Hindlimb muscle (tissue), 1 donor: ENCODE measurements at regions not wholly inside any gene's neighbourhood (a gene's known extent, or its start where the extent isn't known, plus 50 kb on each side); places are given as distances from the start of the nearest gene placed in this dataset.

ENCODE experiments used
- DNase-seq: peaks from one replicate; pipeline ENCODE4 v3.0.0-alpha.2; 2013

DNA sequence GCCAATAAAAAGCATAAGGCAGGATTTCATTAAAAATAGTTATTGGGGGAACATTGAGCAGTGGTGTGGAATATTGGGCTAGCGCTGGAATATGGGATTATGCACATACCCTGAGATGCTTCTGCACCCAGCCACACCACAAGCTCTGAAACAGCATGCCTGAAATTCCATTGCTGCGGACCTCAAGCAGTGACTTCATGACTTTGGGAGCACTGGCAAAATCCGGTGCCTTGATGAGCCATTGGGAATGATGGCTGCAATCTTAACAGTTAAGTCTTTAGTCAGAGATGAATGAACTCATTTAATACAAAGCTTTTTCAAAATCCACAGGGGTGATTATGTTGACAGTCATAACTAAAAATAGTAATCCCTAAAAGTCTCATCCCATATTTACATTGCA, 274.7 kb upstream of the MTPN start:
- DNase-seq: no peak

- DNase-seq: no peak
These were observed 270.1 kb upstream of the MTPN start for GRCh38 chr7:136247211-136247610.

- no peak for DNase-seq
These were observed 268.3 kb upstream of the MTPN start for GRCh38 chr7:136245327-136246004.

DNA sequence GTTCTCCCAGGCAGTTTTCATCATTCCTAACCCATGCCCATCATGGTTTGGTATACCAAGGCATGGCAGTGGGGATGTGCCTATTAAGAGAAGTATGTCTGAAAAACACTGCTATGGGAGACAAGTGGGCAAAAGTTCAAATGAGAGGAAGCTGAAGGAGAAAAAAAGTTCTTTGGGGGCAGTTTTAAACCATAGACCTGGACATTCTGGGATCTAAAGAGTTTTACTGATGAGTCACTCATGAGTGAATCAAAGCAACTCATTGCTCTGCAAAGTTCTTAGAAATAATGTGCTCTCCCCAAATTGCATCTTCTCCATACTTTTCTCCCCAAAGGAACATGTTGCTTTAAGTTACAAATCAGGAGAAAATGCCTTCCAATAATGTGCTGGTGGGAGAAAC, 256.9 kb upstream of the MTPN start:
- no peak for DNase-seq

- DNase-seq: no peak
These were observed 253.1 kb upstream of the MTPN start for GRCh38 chr7:136230210-136230609.

DNA sequence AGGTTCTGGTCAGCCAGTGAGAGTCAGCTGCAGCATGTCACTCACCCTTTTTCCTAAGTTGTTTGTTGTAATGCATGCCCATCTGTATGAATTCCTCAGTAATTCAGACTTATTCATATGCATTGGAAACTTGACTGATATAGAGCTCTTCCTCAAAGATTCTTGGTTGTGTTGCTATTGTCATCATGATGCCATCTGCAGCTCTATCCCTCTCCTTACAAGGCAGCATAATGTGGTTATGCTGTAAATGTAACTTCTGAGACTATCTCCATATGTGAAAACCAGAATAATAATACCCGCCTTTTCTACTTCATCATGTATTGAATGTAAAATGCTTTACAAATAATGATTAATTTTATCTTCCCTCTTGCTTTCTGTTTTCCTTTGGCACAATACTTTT, 252.6 kb upstream of the MTPN start:
- DNase-seq: no peak

GRCh38 chr7:136228171-136228570, 251.0 kb upstream of the MTPN start:
- no peak for DNase-seq

DNA sequence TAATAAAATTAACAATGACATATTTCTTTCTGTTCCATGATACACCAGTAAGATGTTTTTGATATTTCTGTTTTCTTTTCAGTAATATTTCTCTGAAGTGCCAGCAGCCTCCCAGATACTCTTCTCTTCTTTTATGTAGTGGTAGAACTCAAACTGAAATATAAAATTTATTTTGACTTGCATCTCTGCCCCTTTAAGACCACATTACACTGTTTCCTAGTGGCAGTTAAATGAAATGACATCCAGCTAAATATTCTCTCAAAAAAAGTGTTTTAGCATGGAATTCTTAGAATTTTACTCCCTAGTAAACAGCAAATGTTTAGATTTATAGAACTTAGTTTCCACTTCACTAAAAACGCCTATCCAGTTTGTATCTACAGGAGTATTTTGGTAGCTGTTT, 237.2 kb upstream of the MTPN start:
- no peak for DNase-seq

- no peak for DNase-seq
These were observed 235.9 kb upstream of the MTPN start for GRCh38 chr7:136213012-136213411.

- DNase-seq: no peak
These were observed 233.5 kb upstream of the MTPN start for GRCh38 chr7:136210664-136211063.

DNA sequence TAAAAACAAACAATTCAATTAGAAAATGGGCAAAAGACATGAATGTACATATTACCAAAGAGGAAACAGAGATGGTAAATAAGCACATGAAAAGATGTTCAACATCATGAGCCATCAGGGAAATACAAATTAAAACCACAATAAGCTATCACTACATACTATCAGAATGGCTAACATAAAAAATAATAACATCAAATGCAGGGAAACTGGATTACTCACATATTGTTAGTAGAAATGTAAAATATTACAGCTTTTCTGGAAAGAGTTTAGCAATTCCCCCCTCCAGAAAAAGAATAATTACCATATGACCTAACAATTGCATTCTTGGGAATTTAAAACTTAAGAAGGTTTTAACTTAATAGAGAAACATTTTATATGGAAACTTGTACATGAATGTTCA, 232.9 kb upstream of the MTPN start:
- no peak for DNase-seq

DNA sequence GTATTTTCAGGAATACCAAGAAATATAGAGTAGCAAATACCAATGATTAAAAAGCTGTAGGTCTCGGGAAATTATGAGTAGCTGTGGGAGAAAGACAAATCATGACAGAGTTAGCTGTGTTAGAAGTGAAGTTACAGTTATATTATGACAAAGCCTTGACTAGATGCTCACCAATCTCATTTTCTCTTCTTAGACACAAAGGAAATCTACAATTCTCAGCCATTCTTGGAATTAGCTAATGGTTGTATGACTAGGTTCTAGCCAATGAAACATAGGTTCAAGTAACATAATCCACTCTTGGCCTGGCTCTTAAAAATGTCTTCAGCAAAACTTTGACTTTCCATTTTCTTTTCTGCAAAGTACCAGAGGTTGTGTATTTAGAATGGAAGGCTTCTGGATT, 228.8 kb upstream of the MTPN start:
- no peak for DNase-seq

- DNase-seq: no peak
These were observed 221.0 kb upstream of the MTPN start for GRCh38 chr7:136198168-136198567.

- DNase-seq: no peak
These were observed 217.7 kb upstream of the MTPN start for GRCh38 chr7:136194878-136195277.

- no peak for DNase-seq
These were observed 216.8 kb upstream of the MTPN start for GRCh38 chr7:136193940-136194339.

GRCh38 chr7:136189506-136189998, 212.4 kb upstream of the MTPN start:
- DNase-seq: no peak

GRCh38 chr7:136186281-136186680, 209.1 kb upstream of the MTPN start:
- no peak for DNase-seq

GRCh38 chr7:136184719-136185118, 207.6 kb upstream of the MTPN start:
- no peak for DNase-seq

- peak; percentile 5 for DNase-seq
These were observed 206.8 kb upstream of the MTPN start for GRCh38 chr7:136183981-136184380.

GRCh38 chr7:136180984-136181383, 203.8 kb upstream of the MTPN start:
- DNase-seq: no peak

- no peak for DNase-seq
These were observed 202.9 kb upstream of the MTPN start for GRCh38 chr7:136179851-136180721.

GRCh38 chr7:136179154-136179553, 202.0 kb upstream of the MTPN start:
- no peak for DNase-seq

DNA sequence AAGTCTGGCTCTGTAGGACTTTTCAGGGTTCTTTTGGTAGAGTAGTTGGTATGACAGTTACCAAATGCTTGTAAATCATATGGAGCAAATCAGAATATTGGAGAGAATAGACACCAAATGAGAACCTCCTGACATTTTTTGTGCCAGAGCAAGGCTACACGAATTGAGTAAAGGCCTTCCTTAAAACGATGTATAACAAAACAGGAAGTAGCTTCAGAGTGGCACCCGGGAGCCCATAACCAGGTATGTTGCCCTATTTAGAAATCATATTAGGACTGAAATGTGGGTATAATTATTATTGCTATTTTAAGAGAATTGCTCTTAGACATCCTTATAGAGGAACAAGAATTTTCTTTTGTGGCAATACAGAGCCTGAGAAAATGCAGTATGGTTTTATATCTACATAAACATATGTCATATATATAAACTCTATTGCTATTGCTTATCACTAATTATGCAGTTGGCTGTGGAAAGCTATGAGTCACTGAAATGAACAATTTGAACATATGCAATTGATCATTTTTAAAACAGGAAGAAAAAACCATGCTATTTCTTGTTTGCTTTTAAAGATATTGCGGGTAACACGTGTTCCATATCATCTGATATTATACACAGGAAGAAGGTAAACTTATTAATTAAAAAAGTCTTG, 197.4 kb upstream of the MTPN start:
- no peak for DNase-seq

- DNase-seq: no peak
These were observed 196.7 kb upstream of the MTPN start for GRCh38 chr7:136173874-136174273.
